ENCODE measurements at regions not wholly inside any gene's neighbourhood (a gene's known extent, or its start where the extent isn't known, plus 50 kb on each side); places are given as distances from the start of the nearest gene placed in this dataset.

DNA sequence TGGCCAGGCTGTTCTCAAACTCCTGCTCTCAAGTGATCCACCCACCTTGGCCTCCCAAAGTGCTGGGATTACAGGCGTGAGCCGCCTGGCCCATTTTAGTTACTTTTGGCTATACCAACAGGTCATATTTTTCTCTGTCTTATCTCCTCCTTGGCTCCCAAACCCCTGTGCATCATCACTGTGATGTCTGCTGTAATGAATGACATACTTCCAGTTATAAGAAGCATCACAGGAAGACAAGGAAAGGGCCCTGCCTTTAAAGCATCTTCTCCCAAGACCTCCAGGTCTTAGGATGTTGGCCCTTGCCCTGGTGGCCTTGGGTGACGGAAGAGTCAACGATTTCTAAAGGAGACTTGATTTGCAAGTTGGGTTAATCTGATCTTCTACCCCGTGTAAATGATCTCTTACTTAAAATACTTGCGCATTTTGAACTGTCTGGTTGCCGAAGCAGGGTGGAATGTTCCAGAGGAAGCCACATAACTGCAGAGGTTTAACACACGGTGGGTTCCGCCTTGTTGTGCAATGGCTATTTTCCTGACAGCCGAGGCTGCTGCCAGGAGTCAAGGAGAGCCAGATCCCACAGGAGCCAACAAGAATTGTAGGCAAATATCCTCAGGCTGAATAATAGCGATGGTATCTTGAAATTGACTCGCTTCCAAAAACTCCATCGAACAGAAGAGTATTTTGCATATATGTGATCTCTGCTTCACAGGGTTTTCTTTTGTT, 55.7 kb upstream of the PLXNC1 start:
- CTCF ChIA-PET, result interaction anchor here (1.2 to 1.6 kb wide), 2 partner anchors 17 to 590 kb away, joined by 3 to 12 read pairs; no protein-coding TSS in a partner anchor
- H3K9me3 ChIP-seq (ENCODE audit: control insufficient read depth, insufficient read depth, low read length), result no peaks in the 10 kb centered on the region
- DNase-seq (ENCODE audit: low read depth, low spot score), result no peak
- no peak for TF ChIP-seq CTCF (IDR thresholded peaks at IDR 0.05; ENCODE audit: low read depth, low read length)
- peaks cover 3% of the 10 kb centered on the region for H3K27me3 ChIP-seq (ENCODE audit: control insufficient read depth, insufficient read depth, low read length)
- H3K27ac ChIP-seq (ENCODE audit: low read depth, low read length), result no peak overlapping the region
- POLR2A ChIA-PET, result no interaction called here
- H3K4me3 ChIP-seq (ENCODE audit: low read depth, low read length), result no peak overlapping the region

GRCh38 chr12:94094700-94095099, 53.7 kb upstream of the PLXNC1 start:
- CTCF ChIA-PET, result interaction anchor here (0.9 to 1.3 kb wide), 4 partner anchors 8 to 592 kb away, joined by 3 to 13 read pairs (median 3); no protein-coding TSS in a partner anchor

DNA sequence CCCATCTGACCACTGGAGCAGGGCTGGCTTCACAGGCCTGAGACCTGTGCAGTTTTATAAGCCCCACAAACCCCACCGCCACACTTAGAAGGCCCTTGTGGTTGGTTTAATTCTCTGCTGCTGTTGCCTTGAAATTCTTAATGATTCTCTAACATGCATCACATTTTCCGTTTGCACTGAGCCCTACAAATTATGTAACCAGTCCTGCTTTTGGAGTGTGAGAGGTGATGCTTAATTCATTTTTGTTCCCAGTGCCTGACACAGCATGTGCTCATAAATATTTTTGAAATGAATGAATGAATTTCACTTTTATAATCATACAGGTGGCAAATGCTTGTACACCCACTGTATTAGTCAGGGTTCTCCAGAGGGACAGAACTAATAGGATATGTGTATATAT, 52.8 kb upstream of the PLXNC1 start:
- DNase-seq (ENCODE audit: low read depth, low spot score), result no peak

More at GRCh38 chr12:94094700-94095099, 53.7 kb upstream of the PLXNC1 start:
- TF ChIP-seq CTCF (IDR thresholded peaks at IDR 0.05; ENCODE audit: low read depth, low read length), result no peak
- Histone ChIP-seq H3K27ac (ENCODE audit: low read depth, low read length) (no peak overlapping the region), H3K4me3 (ENCODE audit: low read depth, low read length) (no peak overlapping the region), H3K9me3 (ENCODE audit: control insufficient read depth, insufficient read depth, low read length) (no peaks in the 10 kb centered on the region), H3K27me3 (ENCODE audit: control insufficient read depth, insufficient read depth, low read length) (peaks cover 3% of the 10 kb centered on the region)
- DNase-seq (ENCODE audit: low read depth, low spot score), result no peak
- POLR2A ChIA-PET, result no interaction called here

GRCh38 chr12:94098466-94098865, 49.9 kb upstream of the PLXNC1 start:
- no peaks in the 10 kb centered on the region; the same call in 1 of the 2 replicates for H3K9me3 ChIP-seq (ENCODE audit: control insufficient read depth, insufficient read depth, low read length)
- H3K27me3 ChIP-seq (ENCODE audit: control insufficient read depth, insufficient read depth, low read length), result no peaks in the 10 kb centered on the region
- CTCF ChIA-PET, result interaction anchor here (1.0 to 7.5 kb wide), 5 partner anchors 23 to 595 kb away, joined by 3 to 208 read pairs (median 10); no protein-coding TSS in a partner anchor
- POLR2A ChIA-PET, result interaction anchor here (0.8 kb wide), 1 partner anchor 656 kb away, joined by 3 read pairs; the partner anchor contains the start of gene UBE2N
- no peak overlapping the region for H3K27ac ChIP-seq (ENCODE audit: low read depth, low read length)
- TF ChIP-seq CTCF (IDR thresholded peaks at IDR 0.05; ENCODE audit: low read depth, low read length), result no peak
- DNase-seq (ENCODE audit: low read depth, low spot score), result peak; percentile 24
- H3K4me3 ChIP-seq (ENCODE audit: low read depth, low read length), result no peak overlapping the region

More for the DNA sequence above, 52.8 kb upstream of the PLXNC1 start:
- ChIA-PET CTCF (no interaction called here), POLR2A (no interaction called here)
- TF ChIP-seq CTCF (IDR thresholded peaks at IDR 0.05; ENCODE audit: low read depth, low read length), result no peak
- no peak overlapping the region for H3K4me3 ChIP-seq (ENCODE audit: low read depth, low read length)
- peaks cover 3% of the 10 kb centered on the region for H3K27me3 ChIP-seq (ENCODE audit: control insufficient read depth, insufficient read depth, low read length)
- H3K27ac ChIP-seq (ENCODE audit: low read depth, low read length), result no peak overlapping the region
- H3K9me3 ChIP-seq (ENCODE audit: control insufficient read depth, insufficient read depth, low read length), result no peaks in the 10 kb centered on the region

All from AG04450 (cell line).